ENCODE measurements at regions not wholly inside any gene's neighbourhood (a gene's known extent, or its start where the extent isn't known, plus 50 kb on each side); places are given as distances from the start of the nearest gene placed in this dataset.
"Not testable (repeated sequence)": the region's sequence is repeated elsewhere in the genome, so short reads cannot be mapped to it uniquely, and the experiment has no call there.

- no peak for DNase-seq
Measured at GRCh38 chr1:57605933-57606332, 182.1 kb upstream of the DAB1 start.

GRCh38 chr1:57603696-57604095, 179.8 kb upstream of the DAB1 start:
- DNase-seq: no peak

DNA sequence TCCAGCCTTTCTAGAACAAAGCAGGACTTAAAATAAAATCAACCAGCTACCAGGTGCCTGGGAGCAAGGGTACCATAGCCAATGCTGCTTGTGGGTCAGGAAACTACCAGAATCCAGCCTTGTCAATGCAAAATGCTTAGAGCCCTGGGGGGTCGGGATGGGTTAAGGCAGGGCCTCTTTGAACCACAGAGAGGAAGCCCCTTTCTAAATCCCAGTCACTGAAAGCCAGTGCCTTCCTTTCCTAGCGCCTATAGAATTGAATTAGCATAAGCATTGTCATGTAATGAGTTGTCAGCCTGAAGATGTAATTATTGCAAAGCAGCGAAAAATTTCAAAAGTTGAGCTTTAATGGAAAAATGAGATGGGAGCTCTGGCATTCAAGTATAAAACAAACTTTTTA, 176.6 kb upstream of the DAB1 start:
- DNase-seq: no peak

GRCh38 chr1:57599236-57599994, 175.6 kb upstream of the DAB1 start:
- DNase-seq: peak; percentile 84

DNA sequence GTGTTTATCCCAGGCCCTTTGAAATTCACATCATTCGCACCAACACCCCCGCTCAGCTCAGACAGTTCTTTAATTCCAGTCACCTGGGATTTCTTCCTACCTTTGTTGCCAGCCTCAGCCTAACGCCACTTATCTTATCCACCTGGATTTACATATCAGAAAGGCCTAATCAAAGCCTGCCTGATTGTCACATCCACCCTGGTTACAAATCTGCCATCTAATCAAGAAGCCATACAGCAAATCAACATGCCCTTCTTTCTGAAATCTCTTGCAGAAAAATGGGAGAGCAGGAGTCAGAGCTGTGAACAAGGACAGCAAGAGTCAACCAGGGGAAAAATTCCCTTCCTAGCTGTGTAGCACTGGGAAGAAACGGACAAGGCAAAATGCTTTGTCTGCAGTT, 173.2 kb upstream of the DAB1 start:
- DNase-seq: no peak

DNA sequence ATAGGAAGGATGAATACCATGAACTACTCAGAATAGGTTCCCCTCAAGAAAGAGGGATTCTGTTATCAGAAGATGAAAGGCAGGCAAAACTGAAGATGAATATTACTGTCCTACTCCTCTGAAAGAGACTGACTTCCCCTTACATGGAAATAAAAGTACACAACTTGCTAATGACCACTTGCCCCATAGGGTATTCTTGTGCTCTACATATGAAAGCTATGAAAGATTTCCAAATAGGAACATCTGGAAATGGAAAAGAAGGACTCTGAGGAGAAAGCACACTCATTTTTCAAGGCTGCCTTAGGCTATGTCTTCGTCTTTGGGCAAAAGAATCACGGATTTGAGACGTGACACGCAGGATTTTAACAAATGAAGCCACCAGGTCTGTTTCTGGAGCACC, 170.1 kb upstream of the DAB1 start:
- no peak for DNase-seq

DNA sequence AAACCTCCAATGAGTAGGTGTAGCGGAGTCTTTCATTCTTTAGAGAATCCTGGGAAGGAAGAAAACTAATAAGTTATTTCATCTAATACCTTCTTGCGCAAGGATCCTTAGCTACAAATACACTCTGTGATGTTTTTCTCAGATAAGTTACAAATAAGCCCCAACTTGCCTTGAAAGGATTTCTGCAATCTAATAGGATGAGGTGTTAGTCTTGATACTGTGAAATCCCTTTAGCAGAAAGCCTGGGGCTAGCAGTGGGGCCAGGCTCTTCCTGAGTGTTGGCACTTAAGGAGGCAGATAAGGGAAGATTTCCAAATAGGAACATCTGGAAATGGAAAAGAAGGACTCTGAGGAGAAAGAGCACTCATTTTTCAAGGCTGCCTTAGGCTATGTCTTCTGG, 168.0 kb upstream of the DAB1 start:
- DNase-seq: no peak

- DNase-seq: no peak
Measured at GRCh38 chr1:57590978-57591377, 167.1 kb upstream of the DAB1 start.

GRCh38 chr1:57586842-57587241, 163.0 kb upstream of the DAB1 start:
- peak; percentile 5 for DNase-seq

DNA sequence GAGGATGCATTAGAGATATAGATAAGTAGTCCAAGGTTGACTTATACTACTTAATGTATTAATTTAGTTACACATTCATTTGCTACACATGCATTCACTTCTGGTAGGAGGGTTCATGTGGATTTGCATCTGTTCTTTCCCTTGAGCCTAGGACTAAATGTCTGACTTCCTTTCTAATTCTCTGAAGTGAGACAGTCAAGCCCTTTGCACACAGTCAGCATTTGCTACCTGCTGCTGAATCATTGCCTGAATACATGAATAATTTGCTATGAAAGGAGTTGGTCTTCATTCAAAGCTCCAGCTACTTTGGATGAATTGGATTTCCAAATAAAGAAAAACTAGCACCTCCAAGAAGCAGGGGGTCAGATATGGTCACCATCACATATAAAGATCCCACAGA, 154.8 kb upstream of the DAB1 start:
- no peak for DNase-seq

GRCh38 chr1:57578099-57578498, 154.2 kb upstream of the DAB1 start:
- no peak for DNase-seq

DNA sequence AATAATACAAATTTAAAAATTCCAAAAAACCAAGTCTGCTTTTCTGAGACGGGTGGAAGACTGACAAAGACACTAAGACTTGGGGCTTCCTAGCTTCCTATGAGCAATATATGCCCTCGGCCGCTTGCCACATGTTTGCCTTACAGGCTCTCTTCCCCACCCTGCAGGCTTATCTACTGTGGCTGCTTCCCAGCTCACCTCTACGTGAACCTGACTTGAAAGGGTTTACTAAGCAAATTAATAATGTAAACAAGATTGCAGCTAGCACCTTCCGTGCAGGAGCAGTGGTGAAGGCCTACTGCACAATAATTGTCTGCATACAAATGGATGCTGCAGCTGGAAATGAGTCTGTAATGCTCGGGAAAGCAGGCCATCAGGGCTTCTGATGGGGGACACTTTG, 152.9 kb upstream of the DAB1 start:
- DNase-seq: no peak

GRCh38 chr1:57572016-57572415, 148.2 kb upstream of the DAB1 start:
- DNase-seq: no peak

GRCh38 chr1:57558066-57558465, 134.2 kb upstream of the DAB1 start:
- not testable (repeated sequence) for DNase-seq

GRCh38 chr1:57553666-57554065, 129.8 kb upstream of the DAB1 start:
- DNase-seq: no peak

DNA sequence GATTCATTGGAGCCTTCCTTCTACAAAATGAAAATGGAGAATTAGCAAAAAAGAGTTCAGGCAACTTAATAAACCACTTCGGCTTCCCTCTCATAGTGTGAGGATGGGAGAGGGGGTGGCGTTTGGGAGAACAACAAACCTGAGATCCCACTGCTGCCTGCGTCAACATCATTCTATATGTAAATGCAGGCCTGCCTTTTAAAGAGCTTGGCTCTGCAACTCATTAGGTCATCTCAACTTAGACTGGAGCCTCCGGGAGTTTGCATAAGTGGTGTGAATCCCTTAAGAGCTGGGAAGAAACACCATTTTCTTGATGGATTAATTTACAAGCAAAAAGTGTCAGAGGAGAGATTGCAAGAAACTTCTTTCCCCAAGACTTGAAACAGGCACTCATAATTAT, 127.6 kb upstream of the DAB1 start:
- DNase-seq: no peak

GRCh38 chr1:57550092-57550491, 126.2 kb upstream of the DAB1 start:
- peak; percentile 20 for DNase-seq

DNA sequence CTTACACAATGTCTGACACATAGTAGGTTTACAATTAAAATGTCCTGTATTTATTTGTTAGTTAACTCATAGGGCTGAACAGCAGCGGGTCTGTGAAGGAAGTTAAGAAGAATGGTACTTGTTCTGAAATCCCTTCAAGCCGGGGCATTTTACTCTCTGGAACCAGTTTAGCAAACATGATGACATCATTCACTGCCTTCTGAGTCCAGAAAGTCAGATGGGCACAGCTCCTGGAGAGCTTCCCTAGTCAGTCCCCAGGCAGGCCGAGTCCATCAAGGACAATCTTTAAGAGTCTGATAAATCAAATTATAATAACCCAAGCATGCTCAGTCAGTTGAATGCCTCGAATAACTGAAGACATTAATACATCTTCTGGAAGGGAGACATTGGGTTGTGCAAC, 125.4 kb upstream of the DAB1 start:
- peak; percentile 2 for DNase-seq

DNA sequence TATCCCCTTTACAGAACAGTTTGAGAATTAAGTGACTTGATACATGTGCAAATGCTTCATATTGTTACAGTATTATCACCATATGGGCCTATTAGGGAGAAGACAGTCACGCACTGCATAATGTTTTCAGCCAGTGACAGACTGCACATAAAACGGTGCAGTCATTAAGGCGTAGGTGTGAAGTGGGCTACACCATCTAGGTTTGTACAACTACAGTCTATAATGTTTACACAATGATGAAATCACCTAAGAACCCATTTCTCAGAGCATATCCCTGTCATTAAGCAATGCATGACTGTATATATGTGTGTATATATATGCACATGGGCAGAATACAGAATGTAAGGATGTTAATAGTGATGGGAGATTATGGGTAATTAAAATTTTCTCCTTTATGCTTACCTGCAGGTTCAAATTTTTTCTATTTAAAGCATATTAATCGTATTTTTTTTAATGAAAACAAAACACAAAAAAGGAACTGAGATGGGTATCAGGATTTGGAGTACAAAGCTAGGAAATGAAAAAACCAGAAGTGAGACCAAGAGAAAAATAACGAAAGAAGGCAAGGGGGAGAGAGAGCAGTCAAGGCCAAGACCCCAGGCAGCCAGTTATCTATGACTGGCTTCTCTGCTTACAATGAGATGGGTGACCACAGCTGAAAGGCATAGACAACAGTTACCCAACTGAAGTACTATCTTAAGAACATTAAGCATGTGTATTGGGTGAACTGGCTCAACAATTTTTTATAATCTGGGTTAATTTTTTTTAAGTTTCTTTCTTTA, 122.9 kb upstream of the DAB1 start:
- DNase-seq: no peak

DNA sequence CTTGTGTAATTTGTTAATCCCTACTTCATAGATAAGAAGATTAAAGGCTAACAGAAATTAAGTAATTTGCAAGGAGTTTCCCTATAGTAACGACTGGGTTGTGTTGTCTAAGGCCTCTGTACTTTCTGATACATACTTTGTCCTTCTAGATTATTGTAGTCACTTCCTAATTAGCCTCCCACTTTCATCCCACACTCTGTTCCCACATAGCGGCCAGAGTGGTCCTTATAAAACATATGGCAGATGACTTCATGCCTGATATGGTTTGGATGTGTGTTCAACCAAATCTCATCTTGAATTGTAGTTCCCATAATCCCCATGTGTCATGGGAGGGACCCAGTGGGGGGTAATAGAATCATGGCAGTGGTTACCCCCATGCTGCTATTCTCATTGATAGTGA, 120.5 kb upstream of the DAB1 start:
- no peak for DNase-seq

DNA sequence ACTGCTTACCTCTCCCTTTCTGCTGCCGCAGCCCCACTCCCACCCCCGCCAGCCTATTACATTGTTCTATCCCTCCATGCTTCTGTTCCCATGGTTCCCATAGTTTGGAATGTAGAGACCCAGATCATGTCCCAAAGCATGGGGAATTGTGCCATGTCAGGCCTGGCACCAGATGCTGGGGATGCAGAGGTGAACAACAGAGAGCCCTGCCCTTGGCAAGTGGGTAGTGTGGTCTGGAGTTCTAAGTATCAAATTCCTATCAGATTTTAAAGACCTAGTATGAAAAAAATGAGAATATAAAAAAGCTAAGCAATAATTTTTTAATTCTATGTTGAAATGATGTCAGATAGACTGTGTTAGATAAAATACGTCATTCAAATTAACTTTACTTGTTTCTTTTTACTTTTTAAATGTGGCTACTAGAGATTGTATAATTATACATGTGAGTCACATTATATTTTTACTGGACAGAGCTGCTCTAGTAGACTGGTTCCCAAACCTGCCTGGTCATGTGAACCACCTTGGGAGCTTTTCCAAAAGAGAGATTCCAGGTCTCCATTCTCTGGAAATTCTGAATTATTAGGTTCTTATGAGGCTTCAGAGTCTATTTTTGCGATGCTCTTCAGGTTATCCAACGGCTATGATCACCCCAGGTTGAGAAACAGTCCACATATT, 113.0 kb upstream of the DAB1 start:
- no peak for DNase-seq

- no peak for DNase-seq
Measured at GRCh38 chr1:57532299-57532698, 108.4 kb upstream of the DAB1 start.

DNA sequence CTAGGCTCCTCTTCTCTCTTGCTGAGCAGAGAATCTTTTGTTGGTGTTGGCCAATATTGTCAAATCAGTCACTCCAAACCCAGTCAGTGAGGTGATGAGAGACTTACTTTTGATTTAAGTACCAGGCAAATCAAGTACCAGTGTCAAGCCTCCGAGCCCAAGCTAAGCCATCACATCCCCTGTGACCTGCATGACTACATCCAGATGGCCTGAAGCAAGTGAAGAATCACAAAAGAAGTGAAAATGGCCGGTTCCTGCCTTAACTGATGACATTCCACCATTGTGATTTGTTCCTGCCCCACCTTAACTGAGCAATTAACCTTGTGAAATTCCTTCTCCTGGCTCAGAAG, 107.0 kb upstream of the DAB1 start:
- not testable (repeated sequence) for DNase-seq
